ENCODE measurements at regions not wholly inside any gene's neighbourhood (a gene's known extent, or its start where the extent isn't known, plus 50 kb on each side); places are given as distances from the start of the nearest gene placed in this dataset.

DNA sequence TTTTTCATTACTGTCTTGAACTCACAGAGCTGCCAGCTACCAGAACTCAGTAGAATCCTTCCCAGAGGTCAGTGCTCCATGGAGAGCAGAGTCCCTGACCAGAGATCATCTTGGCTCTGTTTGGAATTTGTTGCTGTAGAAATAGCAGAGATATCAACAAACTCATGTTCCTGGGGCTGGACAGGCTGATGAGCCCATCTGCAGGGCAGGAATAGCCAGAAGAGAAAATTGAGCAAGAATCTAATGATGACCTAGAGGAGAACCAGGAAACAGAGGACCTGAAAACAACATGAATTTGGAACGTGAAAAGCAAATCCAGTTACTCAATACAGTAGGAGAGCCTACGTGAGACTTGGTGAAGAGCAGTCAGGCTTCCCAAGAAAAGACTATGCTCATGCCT lies 437.8 kb downstream of the PLK2 start:
- TF ChIP-seq, protein P1, sequence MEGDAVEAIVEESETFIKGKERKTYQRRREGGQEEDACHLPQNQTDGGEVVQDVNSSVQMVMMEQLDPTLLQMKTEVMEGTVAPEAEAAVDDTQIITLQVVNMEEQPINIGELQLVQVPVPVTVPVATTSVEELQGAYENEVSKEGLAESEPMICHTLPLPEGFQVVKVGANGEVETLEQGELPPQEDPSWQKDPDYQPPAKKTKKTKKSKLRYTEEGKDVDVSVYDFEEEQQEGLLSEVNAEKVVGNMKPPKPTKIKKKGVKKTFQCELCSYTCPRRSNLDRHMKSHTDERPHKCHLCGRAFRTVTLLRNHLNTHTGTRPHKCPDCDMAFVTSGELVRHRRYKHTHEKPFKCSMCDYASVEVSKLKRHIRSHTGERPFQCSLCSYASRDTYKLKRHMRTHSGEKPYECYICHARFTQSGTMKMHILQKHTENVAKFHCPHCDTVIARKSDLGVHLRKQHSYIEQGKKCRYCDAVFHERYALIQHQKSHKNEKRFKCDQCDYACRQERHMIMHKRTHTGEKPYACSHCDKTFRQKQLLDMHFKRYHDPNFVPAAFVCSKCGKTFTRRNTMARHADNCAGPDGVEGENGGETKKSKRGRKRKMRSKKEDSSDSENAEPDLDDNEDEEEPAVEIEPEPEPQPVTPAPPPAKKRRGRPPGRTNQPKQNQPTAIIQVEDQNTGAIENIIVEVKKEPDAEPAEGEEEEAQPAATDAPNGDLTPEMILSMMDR (IDR thresholded peaks at IDR 0.05), result no peak
- no peak for TF ChIP-seq EZH2phosphoT487 (IDR thresholded peaks at IDR 0.05)
